ENCODE measurements at regions not wholly inside any gene's neighbourhood (a gene's known extent, or its start where the extent isn't known, plus 50 kb on each side); places are given as distances from the start of the nearest gene placed in this dataset.

- TF ChIP-seq E2F1 (CRISPR knock-in tag; IDR thresholded peaks at IDR 0.05), result no peak
- TF ChIP-seq USF1 (CRISPR knock-in tag; IDR thresholded peaks at IDR 0.05), result no peak
- TF ChIP-seq SMAD4 (CRISPR knock-in tag; IDR thresholded peaks at IDR 0.05), result no peak
- no peak for TF ChIP-seq NR1H2 (CRISPR knock-in tag; IDR thresholded peaks at IDR 0.05)
- no peak for TF ChIP-seq AR (CRISPR knock-in tag; IDR thresholded peaks at IDR 0.05)
- TF ChIP-seq ZMAT4 (CRISPR knock-in tag; IDR thresholded peaks at IDR 0.05), result no peak
Measured at GRCh38 chr21:27759820-27760219, 792.9 kb upstream of the ADAMTS5 start (continued).

GRCh38 chr21:27759091-27759659, 792.3 kb upstream of the ADAMTS5 start:
- Mint-ChIP-seq H3K27me3 (ENCODE audit: low read depth) (no peaks in the 10 kb centered on the region), H3K9me3 (peaks cover 22% of the 10 kb centered on the region), H3K36me3 (peaks cover 10% of the 10 kb centered on the region), H3K27ac (peak overlapping the region; percentile 42; the same call in 1 of the 2 replicates), H3K4me1 (peaks cover 25% of the 10 kb centered on the region), H3K4me3 (no peak overlapping the region)
- DNase-seq (ENCODE audit: low spot score) (peak; percentile 68), ATAC-seq (peak; percentile 90)
- TF ChIP-seq GTF2I (CRISPR knock-in tag; conservative IDR thresholded peaks at IDR 0.05) (no peak), ZNF263 (CRISPR knock-in tag; IDR thresholded peaks at IDR 0.05; ENCODE audit: low read depth) (no peak), NFE2L1 (CRISPR knock-in tag; IDR thresholded peaks at IDR 0.05) (no peak), ETV6 (CRISPR knock-in tag; IDR thresholded peaks at IDR 0.05) (no peak), IRF2 (CRISPR knock-in tag; IDR thresholded peaks at IDR 0.05; ENCODE audit: borderline replicate concordance, low read depth) (no peak)
- ChIA-PET POLR2A (interaction anchor here (0.7 kb wide), 1 partner anchor 577 kb away, joined by 3 read pairs; no protein-coding TSS in a partner anchor), CTCF (interaction anchor here (0.5 to 2.5 kb wide), 22 partner anchors 14 to 986 kb away, joined by 3 to 24 read pairs (median 4); no protein-coding TSS in a partner anchor)

- Mint-ChIP-seq H3K27ac (no peak overlapping the region), H3K4me3 (no peak overlapping the region), H3K4me1 (peaks cover 6% of the 10 kb centered on the region), H3K27me3 (ENCODE audit: low read depth) (no peaks in the 10 kb centered on the region), H3K36me3 (peaks cover 11% of the 10 kb centered on the region), H3K9me3 (peaks cover 17% of the 10 kb centered on the region)
- CTCF ChIA-PET, result no interaction called here
- DNase-seq (ENCODE audit: low spot score) (no peak), ATAC-seq (no peak)
- POLR2A ChIA-PET, result no interaction called here
- TF ChIP-seq MYBL2 (CRISPR knock-in tag; IDR thresholded peaks at IDR 0.05) (no peak), CREM (CRISPR knock-in tag; IDR thresholded peaks at IDR 0.05) (no peak), IRF1 (CRISPR knock-in tag; IDR thresholded peaks at IDR 0.05) (no peak), ELF4 (CRISPR knock-in tag; IDR thresholded peaks at IDR 0.05; ENCODE audit: low read depth) (no peak), SP1 (CRISPR knock-in tag; conservative IDR thresholded peaks at IDR 0.05) (no peak)
Measured at GRCh38 chr21:27756191-27756590, 789.3 kb upstream of the ADAMTS5 start.
